K562 (cell line): ENCODE measurements at regions not wholly inside any gene's neighbourhood (a gene's known extent, or its start where the extent isn't known, plus 50 kb on each side); places are given as distances from the start of the nearest gene placed in this dataset.

Experiments
- ATAC-seq: fragments of 200-7000 bp; cut with Tn5 transposase; 3 replicates; pipeline ENCODE4 v1.9.1; 2020; ENCODE audit warnings: moderate library complexity
- BruUV-seq: library from RNA; stranded (reverse); fragments of 400-500 nt; replicated peaks from 2 replicates; lab custom pipeline; 2021; lab: Mats Ljungman, UMichigan
- CTCF ChIA-PET: fragments of 300-600 bp; formaldehyde crosslinking; extraction: SDS; loops from one replicate; lab custom pipeline; 2021; ENCODE audit warnings: low intra/inter-chr PET ratio; lab: Yijun Ruan, JAX
- POLR2A ChIA-PET: fragments of 300-600, 350-650 bp; sonication (Branson Sonifier 250); formaldehyde crosslinking; extraction: SDS; loops from one replicate; lab custom pipeline; 2021; ENCODE audit warnings: antibody characterized with exemption, inconsistent platforms; lab: Yijun Ruan, JAX
- DNase-seq, 4 experiments: peaks; one replicate each; pipeline versions ENCODE4 v3.0.0 to v3.0.0-alpha.2; 2011 to 2018; ENCODE audit warnings: low spot score in 3 of 4, mixed read lengths in 3 of 4; ENCODE audit errors: extremely low read depth in 1 of 4
- FAIRE-seq: peaks from 2 replicates; lab custom pipeline; 2011; peaks lifted over from hg19 to GRCh38; lab: Jason Lieb, UNC
- H2AFZ ChIP-seq: 2 replicates; pipeline ENCODE4 v1.6.0; 2011; ENCODE audit warnings: low read depth, low read length, control low read depth, inconsistent platforms
- H3K27ac ChIP-seq: fragments of 200-600 bp; 3 replicates; pipeline ENCODE4 v1.8.0; 2011; ENCODE audit warnings: low read depth, mild to moderate bottlenecking, control low read depth, inconsistent platforms, low read length, moderate library complexity, mixed read lengths; ENCODE audit errors: extremely low read depth
- H3K27me3 ChIP-seq, 2 experiments: fragments of 300-600 bp in 1 of 2; 2 replicates in 1 of 2; 3 replicates in 1 of 2; pipeline versions ENCODE4 v1.6.0 to v1.8.0; 2011; ENCODE audit warnings: inconsistent platforms in 2 of 2, low read length in 2 of 2, mild to moderate bottlenecking in 1 of 2, mixed read lengths in 1 of 2, moderate library complexity in 1 of 2; ENCODE audit not compliant: control insufficient read depth in 2 of 2, insufficient read depth in 2 of 2
- H3K36me3 ChIP-seq: fragments of 300-600 bp; 3 replicates; pipeline ENCODE4 v1.8.0; 2011; ENCODE audit warnings: mild to moderate bottlenecking, low read length, inconsistent platforms; ENCODE audit not compliant: control insufficient read depth, insufficient read depth
- H3K4me1 ChIP-seq, 2 experiments: fragments of 200-600 bp in 1 of 2; replicated peaks in 1 of 2; 2 replicates in 1 of 2; 3 replicates in 1 of 2; pipeline versions ENCODE4 v1.5.1 to v1.8.0; 2011; ENCODE audit warnings: inconsistent platforms in 2 of 2, low read length in 2 of 2, mild to moderate bottlenecking in 1 of 2, mixed read lengths in 1 of 2, moderate library complexity in 1 of 2; ENCODE audit not compliant: control insufficient read depth in 2 of 2, insufficient read depth in 2 of 2
- H3K4me2 ChIP-seq: 2 replicates; pipeline ENCODE4 v1.6.1; 2011; ENCODE audit warnings: low read length, control low read depth, inconsistent platforms, mixed read lengths; ENCODE audit not compliant: insufficient read depth
- H3K4me3 ChIP-seq: fragments of 200-600 bp; sonication (generic), shearing (Covaris generic); 2 replicates; pipeline ENCODE4 v1.5.1; 2016; ENCODE audit warnings: control low read depth, inconsistent platforms
- H3K79me2 ChIP-seq: fragments of 200-600 bp; 3 replicates; pipeline ENCODE4 v1.8.0; 2011; ENCODE audit warnings: low read length, inconsistent platforms; ENCODE audit not compliant: control insufficient read depth, insufficient read depth
- H3K9ac ChIP-seq, 2 experiments: 2 replicates each; pipeline versions ENCODE4 v1.6.0 to v1.6.1; 2011; ENCODE audit warnings: low read depth in 2 of 2, low read length in 2 of 2, control low read depth in 1 of 2, inconsistent platforms in 1 of 2, mild to moderate bottlenecking in 1 of 2, mixed read lengths in 1 of 2; ENCODE audit not compliant: insufficient read depth in 1 of 2
- H3K9me1 ChIP-seq: one replicate; pipeline ENCODE4 v1.6.0; 2011; ENCODE audit warnings: inconsistent platforms, mild to moderate bottlenecking, low read length, moderate library complexity; ENCODE audit not compliant: control insufficient read depth, insufficient read depth
- H3K9me3 ChIP-seq: replicated peaks from 2 replicates; pipeline ENCODE4 v1.5.1; 2011; ENCODE audit warnings: low read depth, low read length, inconsistent platforms; ENCODE audit not compliant: control insufficient read depth, insufficient read depth
- H4K20me1 ChIP-seq: replicated peaks from 2 replicates; pipeline ENCODE4 v1.6.1; 2011; ENCODE audit warnings: low read length, inconsistent platforms, mixed read lengths; ENCODE audit not compliant: control insufficient read depth, insufficient read depth
- ARID3A ChIP-seq: IDR thresholded peaks from 2 replicates; pipeline ENCODE4 v1.6.1; 2012; ENCODE audit warnings: low read depth, low read length, improper control_type of control experiment, borderline replicate concordance
- E2F5 ChIP-seq: sonication (generic); formaldehyde crosslinking; IDR thresholded peaks from 2 replicates; pipeline ENCODE4 v1.8.0; 2022; ENCODE audit warnings: mild to moderate bottlenecking, missing genetic modification reagents
- GATAD2A ChIP-seq: fragments of 450-650 bp; IDR thresholded peaks from 2 replicates; pipeline ENCODE4 v1.6.1; 2017
- MLLT1 ChIP-seq, 2 experiments: fragments of 450-650 bp; IDR thresholded peaks; 2 replicates each; pipeline ENCODE4 v1.6.1; 2016
- SOX6 ChIP-seq: fragments of 450-650 bp; IDR thresholded peaks from 2 replicates; pipeline ENCODE4 v1.6.1; 2014; ENCODE audit warnings: mild to moderate bottlenecking
- SRSF1 ChIP-seq: fragments of 200-400 bp; formaldehyde crosslinking; IDR thresholded peaks from 2 replicates; pipeline ENCODE4 v1.6.1; 2017; ENCODE audit warnings: mild to moderate bottlenecking, low read depth, low read length, moderate library complexity
- TCF7L2 ChIP-seq: fragments of 150-350 bp; IDR thresholded peaks from 2 replicates; pipeline ENCODE4 v1.6.1; 2016; ENCODE audit warnings: low read depth, mild to moderate bottlenecking, low read length, moderate library complexity
- TRIM28 ChIP-seq: fragments of 450-650 bp; IDR thresholded peaks from 2 replicates; pipeline ENCODE4 v1.6.1; 2017
- WGBS: fragments of 100-300 bp; shearing (Covaris generic); methylation state at CpG from one replicate; pipeline ENCODE4 v1.1.6; 2016; ENCODE audit warnings: low coverage, mixed read lengths; ENCODE audit not compliant: insufficient coverage; ENCODE audit errors: missing lambda C conversion rate; 5-methylcytosine and 5-hydroxymethylcytosine counted together
- in situ Hi-C: fragments of 300-500 bp; cut with MboI; formaldehyde crosslinking; loops from 4 replicates; pipeline ENCODE4 v1.15.0; 2018; ENCODE audit warnings: inconsistent platforms, mixed read lengths
- intact Hi-C: fragments of 100-400 bp; cut with micrococcal nuclease; formaldehyde crosslinking; loops from 2 replicates; pipeline ENCODE4 v1.14.2; 2022
- TF ChIP-seq, protein P1 (sequence below), 2 experiments: fragments of 450-650 bp in 1 of 2; sonication (generic) in 1 of 2; formaldehyde crosslinking; conservative IDR thresholded peaks; 2 replicates each; pipeline versions ENCODE4 v1.4.0 to v1.8.1; 2020 to 2022; ENCODE audit warnings: mild to moderate bottlenecking in 1 of 2, missing genetic modification reagents in 1 of 2
- TF ChIP-seq, protein P2 (sequence below): sonication (generic); formaldehyde crosslinking; IDR thresholded peaks from 2 replicates; pipeline ENCODE4 v1.8.0; 2022; ENCODE audit warnings: mild to moderate bottlenecking, low read depth, missing genetic modification reagents

GRCh38 chr5:98454904-98455303 is 318.6 kb upstream of the RGMB start:
- in situ Hi-C loops: no loop called here
- DNase-seq (no peak), FAIRE-seq (no peak), ATAC-seq (no peak)
- Histone ChIP-seq H3K27me3 (no peaks in the 10 kb centered on the region), H3K27ac (no peak overlapping the region), H3K9me3 (no peaks in the 10 kb centered on the region), H3K9me1 (no peaks in the 10 kb centered on the region), H3K4me3 (no peak overlapping the region), H3K4me1 (no peaks in the 10 kb centered on the region), H3K36me3 (no peaks in the 10 kb centered on the region), H3K79me2 (no peaks in the 10 kb centered on the region), H3K9ac (no peak overlapping the region), H3K4me2 (no peak overlapping the region), H2AFZ (no peak overlapping the region), H4K20me1 (no peaks in the 10 kb centered on the region)
- no TSS peak for BruUV-seq
- CTCF ChIA-PET: no interaction called here
- no peak for TF ChIP-seq GATAD2A
- TF ChIP-seq SRSF1: no peak
- no peak for TF ChIP-seq ARID3A
- intact Hi-C loops: no loop called here
- POLR2A ChIA-PET: no interaction called here
- 0% methylated on average over 3 of the region's 4 CpGs for WGBS

- in situ Hi-C loops: no loop called here
- no peaks in the 10 kb centered on the region for H3K9me1 ChIP-seq
- no peak overlapping the region for H3K4me2 ChIP-seq
- H3K4me3 ChIP-seq: no peak overlapping the region
- no peaks in the 10 kb centered on the region for H4K20me1 ChIP-seq
- no peak overlapping the region for H3K9ac ChIP-seq
- no peak for ATAC-seq
- no peaks in the 10 kb centered on the region for H3K4me1 ChIP-seq
- 0% methylated on average over 3 of the region's 3 CpGs for WGBS
- H2AFZ ChIP-seq: no peak overlapping the region
- POLR2A ChIA-PET: no interaction called here
- no peak for DNase-seq
- no peaks in the 10 kb centered on the region for H3K27me3 ChIP-seq
- H3K79me2 ChIP-seq: no peaks in the 10 kb centered on the region
- no peak for FAIRE-seq
- BruUV-seq: no TSS peak
- H3K9me3 ChIP-seq: no peaks in the 10 kb centered on the region
- no peak overlapping the region for H3K27ac ChIP-seq
- CTCF ChIA-PET: no interaction called here
- H3K36me3 ChIP-seq: no peaks in the 10 kb centered on the region
- intact Hi-C loops: no loop called here
- TF ChIP-seq MLLT1 (IDR thresholded peaks at IDR 0.05) (no peak), SOX6 (no peak), TCF7L2 (no peak), E2F5 (CRISPR knock-in tag) (no peak), TRIM28 (no peak)
- TF ChIP-seq, protein P1, sequence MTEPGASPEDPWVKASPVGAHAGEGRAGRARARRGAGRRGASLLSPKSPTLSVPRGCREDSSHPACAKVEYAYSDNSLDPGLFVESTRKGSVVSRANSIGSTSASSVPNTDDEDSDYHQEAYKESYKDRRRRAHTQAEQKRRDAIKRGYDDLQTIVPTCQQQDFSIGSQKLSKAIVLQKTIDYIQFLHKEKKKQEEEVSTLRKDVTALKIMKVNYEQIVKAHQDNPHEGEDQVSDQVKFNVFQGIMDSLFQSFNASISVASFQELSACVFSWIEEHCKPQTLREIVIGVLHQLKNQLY (CRISPR knock-in tag; conservative IDR thresholded peaks at IDR 0.05): no peak
- TF ChIP-seq, protein P2, sequence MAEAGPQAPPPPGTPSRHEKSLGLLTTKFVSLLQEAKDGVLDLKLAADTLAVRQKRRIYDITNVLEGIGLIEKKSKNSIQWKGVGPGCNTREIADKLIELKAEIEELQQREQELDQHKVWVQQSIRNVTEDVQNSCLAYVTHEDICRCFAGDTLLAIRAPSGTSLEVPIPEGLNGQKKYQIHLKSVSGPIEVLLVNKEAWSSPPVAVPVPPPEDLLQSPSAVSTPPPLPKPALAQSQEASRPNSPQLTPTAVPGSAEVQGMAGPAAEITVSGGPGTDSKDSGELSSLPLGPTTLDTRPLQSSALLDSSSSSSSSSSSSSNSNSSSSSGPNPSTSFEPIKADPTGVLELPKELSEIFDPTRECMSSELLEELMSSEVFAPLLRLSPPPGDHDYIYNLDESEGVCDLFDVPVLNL (CRISPR knock-in tag): no peak
Observed at GRCh38 chr5:98455665-98456064, 317.8 kb upstream of the RGMB start.
